ENCODE measurements at regions not wholly inside any gene's neighbourhood (a gene's known extent, or its start where the extent isn't known, plus 50 kb on each side); places are given as distances from the start of the nearest gene placed in this dataset.

DNA sequence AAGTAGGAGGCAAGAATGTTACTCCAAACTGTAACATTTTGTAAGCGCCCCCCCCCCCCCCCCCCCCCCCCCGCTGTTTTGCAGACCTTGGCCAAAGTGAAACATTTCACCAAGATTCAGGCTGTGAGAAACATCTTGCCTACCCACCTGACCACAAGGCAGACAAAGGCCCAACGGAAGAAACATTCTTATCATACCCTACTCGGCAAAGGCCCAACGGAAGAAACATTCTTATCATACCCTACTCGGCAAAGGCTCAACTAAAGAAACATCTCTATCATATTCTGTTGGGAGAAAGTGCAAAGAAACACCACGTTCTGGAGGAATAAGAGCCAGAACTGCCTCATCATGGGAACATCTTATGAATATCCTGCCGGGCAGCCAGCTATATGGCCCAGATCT lies 117.1 kb downstream of the JRKL start:
- H3K4me3 ChIP-seq: no peak overlapping the region
- TF ChIP-seq, protein P1, sequence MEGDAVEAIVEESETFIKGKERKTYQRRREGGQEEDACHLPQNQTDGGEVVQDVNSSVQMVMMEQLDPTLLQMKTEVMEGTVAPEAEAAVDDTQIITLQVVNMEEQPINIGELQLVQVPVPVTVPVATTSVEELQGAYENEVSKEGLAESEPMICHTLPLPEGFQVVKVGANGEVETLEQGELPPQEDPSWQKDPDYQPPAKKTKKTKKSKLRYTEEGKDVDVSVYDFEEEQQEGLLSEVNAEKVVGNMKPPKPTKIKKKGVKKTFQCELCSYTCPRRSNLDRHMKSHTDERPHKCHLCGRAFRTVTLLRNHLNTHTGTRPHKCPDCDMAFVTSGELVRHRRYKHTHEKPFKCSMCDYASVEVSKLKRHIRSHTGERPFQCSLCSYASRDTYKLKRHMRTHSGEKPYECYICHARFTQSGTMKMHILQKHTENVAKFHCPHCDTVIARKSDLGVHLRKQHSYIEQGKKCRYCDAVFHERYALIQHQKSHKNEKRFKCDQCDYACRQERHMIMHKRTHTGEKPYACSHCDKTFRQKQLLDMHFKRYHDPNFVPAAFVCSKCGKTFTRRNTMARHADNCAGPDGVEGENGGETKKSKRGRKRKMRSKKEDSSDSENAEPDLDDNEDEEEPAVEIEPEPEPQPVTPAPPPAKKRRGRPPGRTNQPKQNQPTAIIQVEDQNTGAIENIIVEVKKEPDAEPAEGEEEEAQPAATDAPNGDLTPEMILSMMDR (IDR thresholded peaks at IDR 0.05): no peak
- no peak for TF ChIP-seq POLR2A (IDR thresholded peaks at IDR 0.05)
- TF ChIP-seq POLR2AphosphoS5 (IDR thresholded peaks at IDR 0.05): no peak
- no peak overlapping the region for H3K27ac ChIP-seq
- H3K27me3 ChIP-seq: no peaks in the 10 kb centered on the region
- intact Hi-C loops (cut with DNase I; ENCODE audit: low total_unique reads): no loop called here
- H3K4me1 ChIP-seq: no peaks in the 10 kb centered on the region
- DNase-seq (ENCODE audit: low spot score in 2 of 2): no peak
- H3K36me3 ChIP-seq: no peaks in the 10 kb centered on the region
- H3K9me3 ChIP-seq: no peaks in the 10 kb centered on the region

DNA sequence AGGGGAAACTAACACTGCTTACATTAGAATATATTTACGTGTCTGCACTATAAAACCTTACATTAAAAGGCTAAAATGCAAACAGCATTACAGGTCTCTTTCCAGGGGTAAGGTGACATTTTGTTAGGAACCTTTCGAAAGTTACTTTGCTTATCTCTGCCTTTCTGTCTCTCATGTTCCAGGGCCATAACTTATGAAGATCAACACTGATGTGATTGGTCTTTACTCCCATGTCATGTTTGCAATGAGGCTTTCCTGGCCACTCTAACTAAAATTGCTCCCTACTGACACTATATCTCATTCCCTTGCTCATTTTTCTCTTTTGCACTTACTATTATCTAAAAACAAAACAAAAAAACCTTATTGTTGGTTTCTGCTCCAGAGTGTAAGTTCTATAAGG lies 119.0 kb downstream of the JRKL start:
- H3K9me3 ChIP-seq: no peaks in the 10 kb centered on the region
- no peak overlapping the region for H3K4me3 ChIP-seq
- no peaks in the 10 kb centered on the region for H3K4me1 ChIP-seq
- intact Hi-C loops (cut with DNase I; ENCODE audit: low total_unique reads): no loop called here
- H3K27ac ChIP-seq: no peak overlapping the region
- TF ChIP-seq POLR2A (IDR thresholded peaks at IDR 0.05) (no peak), POLR2AphosphoS5 (IDR thresholded peaks at IDR 0.05) (no peak)
- TF ChIP-seq, protein P1 (IDR thresholded peaks at IDR 0.05): no peak
- DNase-seq (ENCODE audit: low spot score in 2 of 2): no peak
- H3K36me3 ChIP-seq: no peaks in the 10 kb centered on the region
- no peaks in the 10 kb centered on the region for H3K27me3 ChIP-seq

DNA sequence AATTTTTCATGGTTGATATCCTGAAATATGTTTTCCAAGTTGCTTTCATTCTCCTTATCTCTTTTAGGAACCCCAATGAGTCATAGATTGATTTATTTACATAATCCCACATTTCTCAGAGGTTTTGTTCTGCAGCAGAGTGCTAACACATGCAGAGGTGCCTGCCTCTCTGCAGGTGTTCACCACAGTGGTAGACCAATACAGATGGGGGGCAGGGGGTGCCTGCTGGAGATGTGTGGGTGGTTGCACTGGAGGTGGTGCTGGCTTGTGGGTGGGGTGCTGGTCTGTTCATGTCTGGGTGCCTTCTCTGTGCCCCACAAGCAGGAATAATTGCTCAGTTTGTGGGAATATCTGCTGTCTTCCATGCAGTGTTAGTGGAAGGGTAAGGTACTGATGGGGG lies 131.1 kb downstream of the JRKL start:
- no peak for DNase-seq (ENCODE audit: low spot score in 2 of 2)
- Histone ChIP-seq H3K9me3 (peaks cover 0 to 17% of the 10 kb centered on the region in 2 donors), H3K36me3 (no peaks in the 10 kb centered on the region), H3K27me3 (no peaks in the 10 kb centered on the region), H3K4me1 (no peaks in the 10 kb centered on the region), H3K4me3 (no peak overlapping the region), H3K27ac (no peak overlapping the region)
- intact Hi-C loops (cut with DNase I; ENCODE audit: low total_unique reads): loop anchor here (5.0 kb wide), 1 partner anchor 1401 kb away; no protein-coding TSS in a partner anchor
- TF ChIP-seq, protein P1 (IDR thresholded peaks at IDR 0.05): no peak
- TF ChIP-seq POLR2AphosphoS5 (IDR thresholded peaks at IDR 0.05) (no peak), POLR2A (IDR thresholded peaks at IDR 0.05) (no peak)

DNA sequence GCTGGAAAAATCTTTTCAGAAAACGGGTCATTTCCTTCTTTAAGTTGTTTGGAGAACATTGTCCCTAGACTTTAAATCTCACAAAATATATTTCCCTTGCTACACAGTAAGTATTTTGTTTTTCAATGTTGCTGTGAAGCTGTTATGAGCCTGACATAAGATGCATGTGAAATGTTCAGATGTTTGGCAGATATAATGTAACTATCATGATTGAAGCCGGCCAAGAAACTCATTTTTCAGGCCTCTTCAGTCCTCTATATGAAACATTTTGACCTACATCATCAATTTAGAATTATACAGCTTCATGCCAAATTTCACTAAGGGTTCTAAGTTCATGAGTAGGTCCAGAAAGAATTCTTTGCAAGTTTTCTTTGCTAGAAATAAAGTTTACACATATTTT lies 133.8 kb downstream of the JRKL start:
- TF ChIP-seq POLR2AphosphoS5 (IDR thresholded peaks at IDR 0.05) (no peak), POLR2A (IDR thresholded peaks at IDR 0.05) (no peak)
- TF ChIP-seq, protein P1 (IDR thresholded peaks at IDR 0.05): no peak
- H3K27me3 ChIP-seq: no peaks in the 10 kb centered on the region

DNA sequence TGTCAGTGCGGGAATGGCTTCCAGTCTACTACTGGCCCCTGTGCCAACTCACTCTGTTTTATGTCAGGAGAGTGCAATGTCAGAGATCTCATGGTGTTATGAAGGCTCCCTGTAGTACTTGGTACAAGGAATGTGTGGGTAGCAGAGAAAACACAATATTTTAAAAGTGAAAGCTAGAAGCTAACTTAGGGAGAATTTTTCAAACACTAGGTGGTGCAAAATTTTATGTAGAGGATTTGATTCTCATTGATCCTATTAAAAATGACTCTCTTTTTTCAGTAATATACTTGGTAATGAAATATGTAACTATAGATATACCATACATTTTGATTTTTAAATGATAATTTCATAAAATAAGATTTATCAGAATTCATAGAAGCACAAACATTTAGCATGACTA lies 134.7 kb downstream of the JRKL start:
- Histone ChIP-seq H3K4me1 (no peaks in the 10 kb centered on the region), H3K9me3 (peaks cover 0 to 19% of the 10 kb centered on the region in 2 donors), H3K36me3 (no peaks in the 10 kb centered on the region), H3K27ac (no peak overlapping the region), H3K4me3 (no peak overlapping the region), H3K27me3 (no peaks in the 10 kb centered on the region)
- no peak for DNase-seq (ENCODE audit: low spot score in 2 of 2)
- intact Hi-C loops (cut with DNase I; ENCODE audit: low total_unique reads): loop anchor here (5.0 kb wide), 1 partner anchor 1398 kb away; no protein-coding TSS in a partner anchor
- TF ChIP-seq, protein P1 (IDR thresholded peaks at IDR 0.05): no peak
- no peak for TF ChIP-seq POLR2AphosphoS5 (IDR thresholded peaks at IDR 0.05)
- TF ChIP-seq POLR2A (IDR thresholded peaks at IDR 0.05): no peak

More for the DNA sequence above, 133.8 kb downstream of the JRKL start:
- peaks cover 0 to 11% of the 10 kb centered on the region in 2 donors for H3K9me3 ChIP-seq
- no peak overlapping the region for H3K27ac ChIP-seq
- H3K36me3 ChIP-seq: no peaks in the 10 kb centered on the region
- no peaks in the 10 kb centered on the region for H3K4me1 ChIP-seq
- no peak for DNase-seq (ENCODE audit: low spot score in 2 of 2)
- no peak overlapping the region for H3K4me3 ChIP-seq
- intact Hi-C loops (cut with DNase I; ENCODE audit: low total_unique reads): loop anchor here (5.0 kb wide), 1 partner anchor 1399 kb away; no protein-coding TSS in a partner anchor

All from breast epithelium (tissue), 4 donors.